ENCODE measurements at regions not wholly inside any gene's neighbourhood (a gene's known extent, or its start where the extent isn't known, plus 50 kb on each side); places are given as distances from the start of the nearest gene placed in this dataset.

DNA sequence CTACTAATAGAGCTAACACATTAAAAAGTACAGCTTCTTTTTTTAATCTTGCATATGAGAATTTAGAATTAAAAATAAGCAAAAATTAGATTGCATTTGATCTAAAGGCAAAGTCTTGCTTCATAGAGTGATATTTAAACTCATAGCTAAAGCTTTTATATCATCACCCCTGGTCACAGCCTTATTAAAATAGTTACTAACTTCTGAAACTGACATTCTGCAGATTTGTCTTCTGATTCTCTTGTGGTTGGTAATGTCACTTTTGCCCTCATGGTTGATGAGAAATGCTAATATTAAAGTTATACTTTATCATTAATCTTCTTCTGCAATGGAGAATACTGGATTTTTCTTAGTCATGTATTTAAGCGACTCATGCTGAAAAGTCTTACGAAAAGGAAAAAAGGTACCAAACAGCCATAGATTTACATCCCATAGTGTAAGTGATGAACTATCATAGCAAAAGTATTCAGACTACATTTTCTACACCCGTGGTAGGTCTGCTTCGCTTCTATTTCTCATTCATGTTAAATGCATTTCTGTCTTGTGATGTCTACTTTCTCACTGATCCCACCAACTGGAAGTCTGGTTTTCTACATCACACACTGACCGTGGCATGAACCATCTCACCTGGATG, 330.5 kb upstream of the B3GALT2 start:
- H3K9ac ChIP-seq (ENCODE audit: insufficient read depth in 1 of 2, low read depth in 2 of 2, low read length in 2 of 2), result no peak overlapping the region
- H3K9me1 ChIP-seq (ENCODE audit: control insufficient read depth, insufficient read depth, low read length), result no peaks in the 10 kb centered on the region
- no peak for DNase-seq (ENCODE audit: extremely low read depth in 1 of 4, low spot score in 3 of 4)
- no peak overlapping the region for H2AFZ ChIP-seq (ENCODE audit: low read depth, low read length)
- intact Hi-C loops (cut with micrococcal nuclease), result no loop called here
- in situ Hi-C loops (cut with MboI), result no loop called here
- H3K4me2 ChIP-seq (ENCODE audit: insufficient read depth, low read length), result no peak overlapping the region
- no peaks in the 10 kb centered on the region for H3K4me1 ChIP-seq (replicated peaks in 1 of 2; ENCODE audit: control insufficient read depth in 2 of 2, insufficient read depth in 2 of 2, low read length in 2 of 2)
- ATAC-seq, result no peak
- H3K9me3 ChIP-seq (replicated peaks; ENCODE audit: control insufficient read depth, insufficient read depth, low read depth, low read length), result no peaks in the 10 kb centered on the region
- ChIA-PET POLR2A (no interaction called here), CTCF (ENCODE audit: low intra/inter-chr PET ratio) (no interaction called here)
- no peaks in the 10 kb centered on the region for H3K27me3 ChIP-seq (ENCODE audit: control insufficient read depth in 2 of 2, insufficient read depth in 2 of 2, low read length in 2 of 2)
- H3K27ac ChIP-seq (ENCODE audit: extremely low read depth, low read depth, low read length), result no peak overlapping the region
- no peaks in the 10 kb centered on the region for H3K79me2 ChIP-seq (ENCODE audit: control insufficient read depth, insufficient read depth, low read length)
- BruUV-seq (replicated peaks), result no TSS peak
- FAIRE-seq, result no peak
- no peaks in the 10 kb centered on the region for H4K20me1 ChIP-seq (replicated peaks; ENCODE audit: control insufficient read depth, insufficient read depth, low read length)
- H3K4me3 ChIP-seq, result no peak overlapping the region
- no peaks in the 10 kb centered on the region for H3K36me3 ChIP-seq (ENCODE audit: control insufficient read depth, insufficient read depth, low read length)
- 6% methylated on average over 5 of the region's 5 CpGs for WGBS (ENCODE audit: insufficient coverage, low coverage, missing lambda C conversion rate)
- TF ChIP-seq YY1 (IDR thresholded peaks at IDR 0.05; ENCODE audit: borderline replicate concordance in 1 of 3, control insufficient read depth in 1 of 3, extremely low read depth in 1 of 3, insufficient read depth in 3 of 3, insufficient read length in 1 of 3, insufficient replicate concordance in 2 of 3, low read depth in 1 of 3, low read length in 2 of 3), result no peak
- TF ChIP-seq, protein P1, sequence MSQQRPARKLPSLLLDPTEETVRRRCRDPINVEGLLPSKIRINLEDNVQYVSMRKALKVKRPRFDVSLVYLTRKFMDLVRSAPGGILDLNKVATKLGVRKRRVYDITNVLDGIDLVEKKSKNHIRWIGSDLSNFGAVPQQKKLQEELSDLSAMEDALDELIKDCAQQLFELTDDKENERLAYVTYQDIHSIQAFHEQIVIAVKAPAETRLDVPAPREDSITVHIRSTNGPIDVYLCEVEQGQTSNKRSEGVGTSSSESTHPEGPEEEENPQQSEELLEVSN (IDR thresholded peaks at IDR 0.05; ENCODE audit: borderline replicate concordance in 1 of 2, extremely low read depth in 1 of 2, insufficient read depth in 1 of 2, insufficient read length in 1 of 2, low read depth in 1 of 2, low read length in 1 of 2, poor library complexity in 1 of 2, severe bottlenecking in 1 of 2), result no peak
- no peak for TF ChIP-seq ETV1 (tag; conservative IDR thresholded peaks at IDR 0.05; ENCODE audit: low read depth)
- TF ChIP-seq, protein P2, sequence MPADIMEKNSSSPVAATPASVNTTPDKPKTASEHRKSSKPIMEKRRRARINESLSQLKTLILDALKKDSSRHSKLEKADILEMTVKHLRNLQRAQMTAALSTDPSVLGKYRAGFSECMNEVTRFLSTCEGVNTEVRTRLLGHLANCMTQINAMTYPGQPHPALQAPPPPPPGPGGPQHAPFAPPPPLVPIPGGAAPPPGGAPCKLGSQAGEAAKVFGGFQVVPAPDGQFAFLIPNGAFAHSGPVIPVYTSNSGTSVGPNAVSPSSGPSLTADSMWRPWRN (IDR thresholded peaks at IDR 0.05; ENCODE audit: low read depth), result no peak
- TF ChIP-seq POLR3A (IDR thresholded peaks at IDR 0.05; ENCODE audit: borderline replicate concordance, extremely low read depth, insufficient read depth, insufficient read length), result no peak
- no peak for TF ChIP-seq ZSCAN29 (IDR thresholded peaks at IDR 0.05)

Data from K562 (cell line).